Upper lobe of right lung (tissue), 1 donor: ENCODE measurements at regions not wholly inside any gene's neighbourhood (a gene's known extent, or its start where the extent isn't known, plus 50 kb on each side); places are given as distances from the start of the nearest gene placed in this dataset.

ENCODE experiments used
- ATAC-seq: fragments of 200-7000 bp; cut with Tn5 transposase; one replicate; pipeline ENCODE4 v1.9.1; 2020; ENCODE audit warnings: mild to moderate bottlenecking, moderate library complexity
- DNase-seq: peaks from one replicate; pipeline ENCODE4 v3.0.0-alpha.2; 2020
- H3K27ac ChIP-seq: fragments of 200-600 bp; one replicate; pipeline ENCODE4 v1.8.0; 2022
- H3K27me3 ChIP-seq: fragments of 200-600 bp; one replicate; pipeline ENCODE4 v1.8.0; 2022; ENCODE audit warnings: mild to moderate bottlenecking
- H3K36me3 ChIP-seq: fragments of 200-600 bp; one replicate; pipeline ENCODE4 v1.8.0; 2022
- H3K4me1 ChIP-seq: fragments of 200-600 bp; one replicate; pipeline ENCODE4 v1.8.0; 2022
- H3K4me3 ChIP-seq: fragments of 200-600 bp; one replicate; pipeline ENCODE4 v1.8.0; 2022; ENCODE audit warnings: mild to moderate bottlenecking
- H3K9me3 ChIP-seq: fragments of 200-600 bp; one replicate; pipeline ENCODE4 v1.8.0; 2022
- CTCF ChIP-seq: fragments of 200-600 bp; IDR thresholded peaks from one replicate; pipeline ENCODE4 v1.8.0; 2022; ENCODE audit warnings: antibody characterized with exemption
- intact Hi-C: fragments of 100-400 bp; cut with DNase I; formaldehyde crosslinking; loops from one replicate; pipeline ENCODE4 v1.11.0; 2022
- donor health status: DM: no; HTN: yes; CAD: no; lungs with severe emphysema.

- Histone ChIP-seq H3K9me3 (no peaks in the 10 kb centered on the region), H3K27me3 (no peaks in the 10 kb centered on the region), H3K27ac (no peak overlapping the region), H3K36me3 (no peaks in the 10 kb centered on the region), H3K4me1 (no peaks in the 10 kb centered on the region), H3K4me3 (no peak overlapping the region)
- ATAC-seq (no peak), DNase-seq (no peak)
- no peak for TF ChIP-seq CTCF
- intact Hi-C loops, result no loop called here
Observed at GRCh38 chr12:98188650-98189077, 326.7 kb upstream of the TMPO start.

- no peaks in the 10 kb centered on the region for H3K4me1 ChIP-seq
- no peak for DNase-seq
- H3K36me3 ChIP-seq, result no peaks in the 10 kb centered on the region
- intact Hi-C loops, result no loop called here
- H3K4me3 ChIP-seq, result no peak overlapping the region
- no peak for ATAC-seq
- H3K9me3 ChIP-seq, result no peaks in the 10 kb centered on the region
- H3K27ac ChIP-seq, result no peak overlapping the region
- no peak for TF ChIP-seq CTCF
- no peaks in the 10 kb centered on the region for H3K27me3 ChIP-seq
Observed at GRCh38 chr12:98194591-98194990, 320.8 kb upstream of the TMPO start.

GRCh38 chr12:98198261-98198982 lies 317.0 kb upstream of the TMPO start:
- ATAC-seq (no peak), DNase-seq (no peak)
- Histone ChIP-seq H3K27me3 (no peaks in the 10 kb centered on the region), H3K27ac (no peak overlapping the region), H3K9me3 (no peaks in the 10 kb centered on the region), H3K36me3 (no peaks in the 10 kb centered on the region), H3K4me3 (no peak overlapping the region), H3K4me1 (no peaks in the 10 kb centered on the region)
- intact Hi-C loops, result no loop called here
- TF ChIP-seq CTCF, result no peak

GRCh38 chr12:98208816-98209215 lies 306.6 kb upstream of the TMPO start:
- intact Hi-C loops, result no loop called here
- no peak for TF ChIP-seq CTCF
- Histone ChIP-seq H3K27ac (no peak overlapping the region), H3K36me3 (no peaks in the 10 kb centered on the region), H3K9me3 (no peaks in the 10 kb centered on the region), H3K27me3 (no peaks in the 10 kb centered on the region), H3K4me1 (no peaks in the 10 kb centered on the region), H3K4me3 (no peak overlapping the region)
- ATAC-seq (no peak), DNase-seq (no peak)

- H3K4me3 ChIP-seq, result no peak overlapping the region
- H3K27ac ChIP-seq, result no peak overlapping the region
- no peak for TF ChIP-seq CTCF
- H3K9me3 ChIP-seq, result no peaks in the 10 kb centered on the region
- H3K4me1 ChIP-seq, result no peaks in the 10 kb centered on the region
- H3K36me3 ChIP-seq, result no peaks in the 10 kb centered on the region
- DNase-seq (no peak), ATAC-seq (peak; percentile 39)
- intact Hi-C loops, result no loop called here
- H3K27me3 ChIP-seq, result no peaks in the 10 kb centered on the region
Observed at GRCh38 chr12:98211909-98212695, 303.3 kb upstream of the TMPO start.
